H1 (cell line): ENCODE measurements at regions not wholly inside any gene's neighbourhood (a gene's known extent, or its start where the extent isn't known, plus 50 kb on each side); places are given as distances from the start of the nearest gene placed in this dataset.

Experiments
- BACH1 ChIP-seq: IDR thresholded peaks from 2 replicates; pipeline ENCODE4 v1.6.1; 2012; ENCODE audit warnings: low read length, improper control_type of control experiment
- CBX8 ChIP-seq: fragments of 300-800, 300-1000 bp; sonication (generic); IDR thresholded peaks from 2 replicates; pipeline ENCODE4 v1.7.1; 2016; ENCODE audit warnings: low read depth, low read length, borderline replicate concordance
- GABPA ChIP-seq: IDR thresholded peaks from 2 replicates; pipeline ENCODE4 v1.6.1; 2011; ENCODE audit warnings: mild to moderate bottlenecking, low read length, moderate library complexity, borderline replicate concordance; ENCODE audit not compliant: insufficient read depth
- HDAC6 ChIP-seq: IDR thresholded peaks from one replicate; pipeline ENCODE4 v1.7.1; 2012; ENCODE audit warnings: low read depth, mild to moderate bottlenecking, inconsistent platforms, low read length, moderate library complexity
- POLR2A ChIP-seq, 2 experiments: IDR thresholded peaks; 1 replicate in 1 of 2; 2 replicates in 1 of 2; pipeline ENCODE4 v1.6.1; 2011; ENCODE audit warnings: low read depth in 2 of 2, low read length in 2 of 2, mild to moderate bottlenecking in 2 of 2; ENCODE audit errors: control extremely low read depth in 1 of 2
- SIRT6 ChIP-seq: IDR thresholded peaks from one replicate; pipeline ENCODE4 v1.7.1; 2012; ENCODE audit warnings: low read length, inconsistent platforms

DNA sequence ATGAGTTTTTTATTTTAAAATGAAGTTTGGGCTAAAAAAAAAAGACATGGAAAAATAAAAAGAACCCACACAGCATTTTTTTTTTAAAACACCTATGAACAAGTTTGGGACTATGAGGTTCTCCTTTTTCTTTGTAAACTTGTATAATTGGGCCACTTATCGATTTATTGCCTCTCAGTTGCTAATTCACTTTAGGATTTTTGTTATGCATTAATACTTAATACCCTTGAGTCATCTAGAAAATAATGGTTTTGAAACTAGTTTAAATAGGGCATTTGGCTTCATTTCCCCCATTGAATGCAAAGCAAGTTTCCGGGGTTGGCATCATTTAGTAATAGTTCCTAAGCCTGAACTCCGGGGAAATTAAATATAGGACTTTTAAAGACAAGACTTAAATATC, 312.8 kb upstream of the RGS6 start (continued):
- TF ChIP-seq BACH1 (no peak), GABPA (no peak), HDAC6 (no peak), POLR2A (IDR thresholded peaks at IDR 0.05; ENCODE audit: control extremely low read depth in 1 of 2, low read depth in 2 of 2, low read length in 2 of 2) (no peak), CBX8 (no peak), SIRT6 (no peak)
